ENCODE measurements at regions not wholly inside any gene's neighbourhood (a gene's known extent, or its start where the extent isn't known, plus 50 kb on each side); places are given as distances from the start of the nearest gene placed in this dataset.

DNA sequence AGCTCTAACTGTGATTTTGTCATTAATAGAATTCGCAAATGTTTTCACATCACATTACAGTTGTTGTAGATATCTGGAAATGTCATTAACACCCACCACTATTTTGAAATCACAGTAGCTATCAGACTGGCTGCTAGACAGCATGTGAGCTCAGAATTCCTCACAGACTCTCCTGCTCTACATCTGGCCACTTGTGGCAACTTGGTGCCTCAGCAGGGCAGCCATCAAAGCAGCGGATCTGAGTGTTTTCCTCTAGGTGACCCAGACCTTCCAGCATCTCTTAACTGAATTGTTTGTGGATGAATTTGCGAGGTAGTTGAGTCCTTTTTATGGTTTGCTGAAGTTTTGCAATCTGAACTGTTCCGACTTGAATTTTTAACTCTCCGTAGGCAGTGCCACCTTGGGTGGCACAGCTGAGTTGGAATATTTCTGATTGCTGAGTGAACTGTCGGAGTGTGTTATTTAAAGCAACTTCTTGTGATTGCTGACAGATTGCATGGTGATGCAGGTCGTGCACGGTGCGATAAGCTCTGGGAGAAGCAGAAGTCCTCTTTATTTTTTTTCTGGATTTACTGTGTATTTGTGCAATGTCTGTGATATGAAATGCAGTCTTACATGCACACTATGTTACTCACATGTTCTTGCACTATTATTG lies 114.0 kb upstream of the PLET1 start:
- POLR2A ChIA-PET, result no interaction called here
- CTCF ChIA-PET, result interaction anchor here (0.8 to 1.3 kb wide), 2 partner anchors 9 to 915 kb away, joined by 3 to 7 read pairs; no protein-coding TSS in a partner anchor
- no peaks in the 10 kb centered on the region for H3K27me3 ChIP-seq (ENCODE audit: control insufficient read depth in 2 of 2, insufficient read depth in 2 of 2, low read length in 2 of 2)
- H3K9ac ChIP-seq (replicated peaks; ENCODE audit: extremely low read depth, insufficient read depth, low read length), result no peak overlapping the region
- H3K79me2 ChIP-seq (ENCODE audit: control insufficient read depth, insufficient read depth, low read length), result no peaks in the 10 kb centered on the region
- no peaks in the 10 kb centered on the region for H3K9me3 ChIP-seq (replicated peaks; ENCODE audit: control insufficient read depth, insufficient read depth, low read length)
- no peak for DNase-seq (ENCODE audit: low read depth, low spot score)
- dilution Hi-C loops (cut with MboI; ENCODE audit: extremely low pct_ligation_motif_present, low sequenced_read_pairs) (no loop called here), intact Hi-C loops (cut with micrococcal nuclease) (no loop called here)
- no peak overlapping the region for H3K4me2 ChIP-seq (ENCODE audit: insufficient read depth, low read length)
- no peak overlapping the region for H2AFZ ChIP-seq (ENCODE audit: low read depth, low read length)
- H4K20me1 ChIP-seq (replicated peaks; ENCODE audit: control insufficient read depth, extremely low read depth, insufficient read depth, low read length), result no peaks in the 10 kb centered on the region
- no peak overlapping the region for H3K27ac ChIP-seq (ENCODE audit: insufficient read depth, low read depth, low read length)
- no peaks in the 10 kb centered on the region for H3K4me1 ChIP-seq (ENCODE audit: control insufficient read depth, extremely low read depth, insufficient read depth, low read length)
- FAIRE-seq, result no peak
- no peaks in the 10 kb centered on the region for H3K9me1 ChIP-seq (replicated peaks; ENCODE audit: control insufficient read depth, extremely low read depth, insufficient read depth, low read length)
- BruUV-seq (replicated peaks), result no TSS peak
- H3K4me3 ChIP-seq (replicated peaks in 1 of 3; ENCODE audit: insufficient read depth in 1 of 3, low read depth in 1 of 3, low read length in 3 of 3), result no peak overlapping the region
- TF ChIP-seq FOS (IDR thresholded peaks at IDR 0.05; ENCODE audit: borderline replicate concordance, insufficient read depth, low read length) (no peak), GATA2 (IDR thresholded peaks at IDR 0.05; ENCODE audit: insufficient read depth, insufficient read length, low read depth, low read length) (no peak), POLR2AphosphoS5 (IDR thresholded peaks at IDR 0.05; ENCODE audit: insufficient read depth, low read depth, low read length) (no peak), EZH2 (IDR thresholded peaks at IDR 0.05; ENCODE audit: borderline replicate concordance, low read depth, low read length, severe bottlenecking) (no peak), JUN (IDR thresholded peaks at IDR 0.05; ENCODE audit: borderline replicate concordance, insufficient read depth, insufficient read length, low read depth) (no peak)
- TF ChIP-seq, protein P1, sequence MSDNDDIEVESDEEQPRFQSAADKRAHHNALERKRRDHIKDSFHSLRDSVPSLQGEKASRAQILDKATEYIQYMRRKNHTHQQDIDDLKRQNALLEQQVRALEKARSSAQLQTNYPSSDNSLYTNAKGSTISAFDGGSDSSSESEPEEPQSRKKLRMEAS (IDR thresholded peaks at IDR 0.05; ENCODE audit: insufficient read depth, insufficient read length), result no peak
- TF ChIP-seq, protein P2, sequence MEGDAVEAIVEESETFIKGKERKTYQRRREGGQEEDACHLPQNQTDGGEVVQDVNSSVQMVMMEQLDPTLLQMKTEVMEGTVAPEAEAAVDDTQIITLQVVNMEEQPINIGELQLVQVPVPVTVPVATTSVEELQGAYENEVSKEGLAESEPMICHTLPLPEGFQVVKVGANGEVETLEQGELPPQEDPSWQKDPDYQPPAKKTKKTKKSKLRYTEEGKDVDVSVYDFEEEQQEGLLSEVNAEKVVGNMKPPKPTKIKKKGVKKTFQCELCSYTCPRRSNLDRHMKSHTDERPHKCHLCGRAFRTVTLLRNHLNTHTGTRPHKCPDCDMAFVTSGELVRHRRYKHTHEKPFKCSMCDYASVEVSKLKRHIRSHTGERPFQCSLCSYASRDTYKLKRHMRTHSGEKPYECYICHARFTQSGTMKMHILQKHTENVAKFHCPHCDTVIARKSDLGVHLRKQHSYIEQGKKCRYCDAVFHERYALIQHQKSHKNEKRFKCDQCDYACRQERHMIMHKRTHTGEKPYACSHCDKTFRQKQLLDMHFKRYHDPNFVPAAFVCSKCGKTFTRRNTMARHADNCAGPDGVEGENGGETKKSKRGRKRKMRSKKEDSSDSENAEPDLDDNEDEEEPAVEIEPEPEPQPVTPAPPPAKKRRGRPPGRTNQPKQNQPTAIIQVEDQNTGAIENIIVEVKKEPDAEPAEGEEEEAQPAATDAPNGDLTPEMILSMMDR (IDR thresholded peaks at IDR 0.05; ENCODE audit: extremely low read depth in 1 of 2, insufficient read depth in 1 of 2, low read depth in 1 of 2, low read length in 2 of 2), result no peak
- no peaks in the 10 kb centered on the region for H3K36me3 ChIP-seq (ENCODE audit: control insufficient read depth in 2 of 2, extremely low read depth in 1 of 2, insufficient read depth in 2 of 2, low read length in 2 of 2)
